Osteocyte (in vitro differentiated cells): ENCODE measurements at regions not wholly inside any gene's neighbourhood (a gene's known extent, or its start where the extent isn't known, plus 50 kb on each side); places are given as distances from the start of the nearest gene placed in this dataset.

ENCODE experiments used
- DNase-seq: peaks from one replicate; pipeline ENCODE4 v3.0.0; 2021; ENCODE audit warnings: mixed read lengths; ENCODE audit not compliant: unreplicated experiment; ENCODE audit errors: extremely low spot score
- H3K27ac Mint-ChIP-seq: one replicate; pipeline ENCODE4 v1.8.0; 2021; ENCODE audit warnings: mild to moderate bottlenecking, mixed read lengths; ENCODE audit not compliant: unreplicated experiment
- H3K27me3 Mint-ChIP-seq: one replicate; pipeline ENCODE4 v1.8.0; 2021; ENCODE audit warnings: mixed read lengths; ENCODE audit not compliant: unreplicated experiment
- H3K36me3 Mint-ChIP-seq: one replicate; pipeline ENCODE4 v1.8.0; 2021; ENCODE audit warnings: mixed read lengths; ENCODE audit not compliant: unreplicated experiment
- H3K4me1 Mint-ChIP-seq: one replicate; pipeline ENCODE4 v1.8.0; 2021; ENCODE audit warnings: mixed read lengths; ENCODE audit not compliant: unreplicated experiment
- H3K4me3 Mint-ChIP-seq: one replicate; pipeline ENCODE4 v1.8.0; 2021; ENCODE audit warnings: mild to moderate bottlenecking, moderate library complexity, mixed read lengths; ENCODE audit not compliant: unreplicated experiment
- H3K9me3 Mint-ChIP-seq: one replicate; pipeline ENCODE4 v1.8.0; 2021; ENCODE audit warnings: mixed read lengths; ENCODE audit not compliant: unreplicated experiment
- TF ChIP-seq, protein P1 (sequence below): fragments of 200-600 bp; sonication (generic); IDR thresholded peaks from 2 replicates; pipeline ENCODE4 v1.5.0; 2021; ENCODE audit warnings: antibody characterized with exemption, mild to moderate bottlenecking, moderate library complexity

DNA sequence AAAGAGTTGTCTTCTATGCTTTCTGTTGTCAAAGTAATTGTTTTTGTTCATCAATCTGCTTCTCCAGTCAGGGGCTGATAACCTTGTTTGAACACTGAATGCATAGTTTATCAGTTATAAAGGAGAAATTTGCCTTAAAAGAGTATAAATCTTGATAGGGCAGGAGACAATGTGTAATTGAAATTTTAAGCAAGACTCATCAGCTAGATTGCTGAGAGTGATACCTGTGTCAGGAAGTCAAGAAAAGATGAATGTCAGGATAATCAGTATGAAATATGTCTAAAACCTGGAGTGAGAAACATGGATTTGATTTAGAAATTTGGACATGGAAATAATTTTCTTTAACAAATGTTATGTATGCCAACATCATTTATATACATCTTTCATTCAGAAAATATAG lies 1258.1 kb downstream of the EFNA5 start:
- TF ChIP-seq, protein P1, sequence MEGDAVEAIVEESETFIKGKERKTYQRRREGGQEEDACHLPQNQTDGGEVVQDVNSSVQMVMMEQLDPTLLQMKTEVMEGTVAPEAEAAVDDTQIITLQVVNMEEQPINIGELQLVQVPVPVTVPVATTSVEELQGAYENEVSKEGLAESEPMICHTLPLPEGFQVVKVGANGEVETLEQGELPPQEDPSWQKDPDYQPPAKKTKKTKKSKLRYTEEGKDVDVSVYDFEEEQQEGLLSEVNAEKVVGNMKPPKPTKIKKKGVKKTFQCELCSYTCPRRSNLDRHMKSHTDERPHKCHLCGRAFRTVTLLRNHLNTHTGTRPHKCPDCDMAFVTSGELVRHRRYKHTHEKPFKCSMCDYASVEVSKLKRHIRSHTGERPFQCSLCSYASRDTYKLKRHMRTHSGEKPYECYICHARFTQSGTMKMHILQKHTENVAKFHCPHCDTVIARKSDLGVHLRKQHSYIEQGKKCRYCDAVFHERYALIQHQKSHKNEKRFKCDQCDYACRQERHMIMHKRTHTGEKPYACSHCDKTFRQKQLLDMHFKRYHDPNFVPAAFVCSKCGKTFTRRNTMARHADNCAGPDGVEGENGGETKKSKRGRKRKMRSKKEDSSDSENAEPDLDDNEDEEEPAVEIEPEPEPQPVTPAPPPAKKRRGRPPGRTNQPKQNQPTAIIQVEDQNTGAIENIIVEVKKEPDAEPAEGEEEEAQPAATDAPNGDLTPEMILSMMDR, result no peak
- H3K4me3 Mint-ChIP-seq, result no peak overlapping the region

GRCh38 chr5:106408570-106408969 lies 1262.2 kb downstream of the EFNA5 start:
- Mint-ChIP-seq H3K27me3 (no peaks in the 10 kb centered on the region), H3K4me3 (no peak overlapping the region)

More for the DNA sequence above, 1258.1 kb downstream of the EFNA5 start:
- Mint-ChIP-seq H3K36me3 (no peaks in the 10 kb centered on the region), H3K4me1 (peaks cover 20% of the 10 kb centered on the region), H3K27ac (no peak overlapping the region), H3K27me3 (no peaks in the 10 kb centered on the region), H3K9me3 (no peaks in the 10 kb centered on the region)
- DNase-seq, result no peak

GRCh38 chr5:106408141-106408540 lies 1262.6 kb downstream of the EFNA5 start:
- Mint-ChIP-seq H3K9me3 (no peaks in the 10 kb centered on the region), H3K4me3 (no peak overlapping the region), H3K27ac (no peak overlapping the region), H3K4me1 (peaks cover 4% of the 10 kb centered on the region), H3K36me3 (no peaks in the 10 kb centered on the region), H3K27me3 (no peaks in the 10 kb centered on the region)
- DNase-seq, result no peak
- TF ChIP-seq, protein P1, result no peak

More at GRCh38 chr5:106408570-106408969, 1262.2 kb downstream of the EFNA5 start:
- no peaks in the 10 kb centered on the region for H3K36me3 Mint-ChIP-seq
- TF ChIP-seq, protein P1, result no peak
- DNase-seq, result no peak
- H3K4me1 Mint-ChIP-seq, result peaks cover 4% of the 10 kb centered on the region
- H3K27ac Mint-ChIP-seq, result no peak overlapping the region
- no peaks in the 10 kb centered on the region for H3K9me3 Mint-ChIP-seq

DNA sequence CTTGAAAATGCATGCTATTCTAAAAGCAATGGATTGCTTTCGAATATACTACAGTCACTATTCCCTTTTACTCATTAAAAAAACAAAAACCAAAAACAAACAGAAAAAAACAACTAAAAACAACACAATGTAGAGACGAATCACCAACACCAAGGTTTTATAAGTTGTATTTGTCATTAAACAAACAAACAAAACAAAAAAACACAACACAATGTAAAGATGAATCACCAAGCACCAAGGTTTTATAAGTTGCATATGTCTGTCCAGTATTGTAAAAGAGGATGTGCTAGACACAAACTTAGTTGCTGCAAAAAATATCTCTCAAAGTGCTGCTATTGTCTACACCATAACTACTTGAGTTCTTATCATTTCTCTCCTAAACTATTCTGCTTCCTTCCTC lies 1269.2 kb downstream of the EFNA5 start:
- H3K36me3 Mint-ChIP-seq, result peaks cover 3% of the 10 kb centered on the region
- no peak overlapping the region for H3K27ac Mint-ChIP-seq
- peaks cover 38% of the 10 kb centered on the region for H3K4me1 Mint-ChIP-seq
- DNase-seq, result no peak
- no peaks in the 10 kb centered on the region for H3K9me3 Mint-ChIP-seq
- no peaks in the 10 kb centered on the region for H3K27me3 Mint-ChIP-seq
- no peak overlapping the region for H3K4me3 Mint-ChIP-seq
- TF ChIP-seq, protein P1, result no peak

DNA sequence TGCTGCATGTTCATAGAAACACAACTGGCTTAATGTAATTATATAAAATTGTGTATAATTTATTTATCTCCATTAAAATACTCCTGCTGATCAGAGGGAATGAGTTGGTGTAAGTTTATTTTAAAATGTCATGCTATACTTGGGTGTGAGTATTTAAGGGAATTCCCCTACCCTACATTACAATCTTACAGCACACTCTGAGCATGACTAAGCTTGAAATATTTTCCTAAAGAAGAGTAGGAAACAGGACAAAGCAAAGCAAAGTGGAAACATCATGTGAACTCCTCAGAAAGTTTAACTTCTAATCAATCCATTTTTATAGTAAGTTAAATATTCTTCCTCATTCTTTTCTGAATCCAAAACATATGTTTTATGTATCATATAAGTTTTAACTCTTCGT lies 1271.3 kb downstream of the EFNA5 start:
- H3K36me3 Mint-ChIP-seq, result peaks cover 3% of the 10 kb centered on the region
- peak overlapping the region; percentile 83 for H3K27ac Mint-ChIP-seq
- peaks cover 49% of the 10 kb centered on the region for H3K4me1 Mint-ChIP-seq
- H3K4me3 Mint-ChIP-seq, result no peak overlapping the region
- DNase-seq, result no peak
- H3K27me3 Mint-ChIP-seq, result no peaks in the 10 kb centered on the region
- H3K9me3 Mint-ChIP-seq, result no peaks in the 10 kb centered on the region
- TF ChIP-seq, protein P1, result no peak
